ENCODE measurements at regions not wholly inside any gene's neighbourhood (a gene's known extent, or its start where the extent isn't known, plus 50 kb on each side); places are given as distances from the start of the nearest gene placed in this dataset.
"Not testable (repeated sequence)": the region's sequence is repeated elsewhere in the genome, so short reads cannot be mapped to it uniquely, and the experiment has no call there.

DNA sequence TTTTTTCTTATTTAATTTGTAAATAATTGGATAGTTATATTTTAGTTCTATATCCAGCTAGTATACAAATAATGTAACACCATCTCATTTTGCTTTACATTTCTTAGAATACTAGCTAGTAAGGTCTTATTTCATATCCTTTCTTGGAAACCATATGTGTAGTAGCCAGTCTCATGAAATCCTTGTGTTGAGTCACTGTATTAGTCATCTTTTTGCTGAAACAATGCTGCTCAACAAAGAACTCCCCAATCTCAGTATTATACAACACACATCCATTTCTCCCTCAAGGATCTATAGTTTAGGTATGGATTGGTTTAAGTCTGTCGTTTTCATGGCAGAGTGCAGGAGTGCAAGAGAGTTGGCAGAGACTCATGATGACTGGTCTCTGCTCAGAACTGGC, 55.6 kb upstream of the NBPF26 start:
- not testable (repeated sequence) for TF ChIP-seq TCF7L2, POLR2AphosphoS5 (IDR thresholded peaks at IDR 0.05; ENCODE audit: low read depth, low read length)
- TF ChIP-seq, protein P1, sequence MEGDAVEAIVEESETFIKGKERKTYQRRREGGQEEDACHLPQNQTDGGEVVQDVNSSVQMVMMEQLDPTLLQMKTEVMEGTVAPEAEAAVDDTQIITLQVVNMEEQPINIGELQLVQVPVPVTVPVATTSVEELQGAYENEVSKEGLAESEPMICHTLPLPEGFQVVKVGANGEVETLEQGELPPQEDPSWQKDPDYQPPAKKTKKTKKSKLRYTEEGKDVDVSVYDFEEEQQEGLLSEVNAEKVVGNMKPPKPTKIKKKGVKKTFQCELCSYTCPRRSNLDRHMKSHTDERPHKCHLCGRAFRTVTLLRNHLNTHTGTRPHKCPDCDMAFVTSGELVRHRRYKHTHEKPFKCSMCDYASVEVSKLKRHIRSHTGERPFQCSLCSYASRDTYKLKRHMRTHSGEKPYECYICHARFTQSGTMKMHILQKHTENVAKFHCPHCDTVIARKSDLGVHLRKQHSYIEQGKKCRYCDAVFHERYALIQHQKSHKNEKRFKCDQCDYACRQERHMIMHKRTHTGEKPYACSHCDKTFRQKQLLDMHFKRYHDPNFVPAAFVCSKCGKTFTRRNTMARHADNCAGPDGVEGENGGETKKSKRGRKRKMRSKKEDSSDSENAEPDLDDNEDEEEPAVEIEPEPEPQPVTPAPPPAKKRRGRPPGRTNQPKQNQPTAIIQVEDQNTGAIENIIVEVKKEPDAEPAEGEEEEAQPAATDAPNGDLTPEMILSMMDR (IDR thresholded peaks at IDR 0.05), result not testable (repeated sequence)

Data from Panc1 (cell line).